AG09309 (cell line): ENCODE measurements at regions not wholly inside any gene's neighbourhood (a gene's known extent, or its start where the extent isn't known, plus 50 kb on each side); places are given as distances from the start of the nearest gene placed in this dataset.

Experiments
- DNase-seq: peaks from one replicate; pipeline ENCODE4 v3.0.0-alpha.2; 2010; ENCODE audit warnings: low read depth
- H3K4me3 ChIP-seq: 2 replicates; pipeline ENCODE4 v1.5.1; 2011; ENCODE audit warnings: mild to moderate bottlenecking, low read depth, low read length, moderate library complexity; ENCODE audit not compliant: control insufficient read depth
- CTCF ChIP-seq: IDR thresholded peaks from 2 replicates; pipeline ENCODE4 v1.5.1; 2011; ENCODE audit warnings: mild to moderate bottlenecking, low read depth, low read length, inconsistent platforms; ENCODE audit not compliant: insufficient read depth, control insufficient read depth; ENCODE audit errors: missing control alignments

- TF ChIP-seq CTCF = no peak
- DNase-seq = peak; percentile 77
- H3K4me3 ChIP-seq = peak overlapping the region; percentile 20
Observed at GRCh38 chr6:134517145-134517658, 199.3 kb upstream of the SGK1 start.

- TF ChIP-seq CTCF = no peak
- no peak overlapping the region for H3K4me3 ChIP-seq
- DNase-seq = no peak
Observed at GRCh38 chr6:134516582-134516981, 198.7 kb upstream of the SGK1 start.

GRCh38 chr6:134515986-134516385 is 198.1 kb upstream of the SGK1 start:
- no peak for DNase-seq
- TF ChIP-seq CTCF = no peak
- H3K4me3 ChIP-seq = no peak overlapping the region

- no peak for DNase-seq
- H3K4me3 ChIP-seq = no peak overlapping the region
- no peak for TF ChIP-seq CTCF
Observed at GRCh38 chr6:134512981-134513391, 195.1 kb upstream of the SGK1 start.

GRCh38 chr6:134511984-134512683 is 194.2 kb upstream of the SGK1 start:
- no peak overlapping the region for H3K4me3 ChIP-seq
- no peak for TF ChIP-seq CTCF
- DNase-seq = no peak

GRCh38 chr6:134510920-134511319 is 193.0 kb upstream of the SGK1 start:
- no peak for TF ChIP-seq CTCF
- no peak for DNase-seq
- H3K4me3 ChIP-seq = no peak overlapping the region
